Suprapubic skin (tissue), 4 donors: ENCODE measurements at regions not wholly inside any gene's neighbourhood (a gene's known extent, or its start where the extent isn't known, plus 50 kb on each side); places are given as distances from the start of the nearest gene placed in this dataset.

Experiments
- DNase-seq, 2 donors: peaks; one replicate each; pipeline ENCODE4 v3.0.0-alpha.2; 2019; ENCODE audit warnings: low spot score in 2 of 2
- H3K27ac ChIP-seq: fragments of 200-600 bp; sonication (generic); one replicate; pipeline ENCODE4 v1.5.1; 2019
- H3K27me3 ChIP-seq: fragments of 200-600 bp; sonication (generic); one replicate; pipeline ENCODE4 v1.5.1; 2019
- H3K36me3 ChIP-seq: fragments of 200-600 bp; sonication (generic); one replicate; pipeline ENCODE4 v1.5.1; 2019
- H3K4me1 ChIP-seq: fragments of 200-600 bp; sonication (generic); one replicate; pipeline ENCODE4 v1.5.1; 2019
- H3K4me3 ChIP-seq: fragments of 200-600 bp; sonication (generic); one replicate; pipeline ENCODE4 v1.5.1; 2019; ENCODE audit warnings: mild to moderate bottlenecking
- H3K9me3 ChIP-seq: fragments of 200-600 bp; sonication (generic); one replicate; pipeline ENCODE4 v1.5.1; 2019
- EP300 ChIP-seq: sonication (generic); formaldehyde crosslinking; IDR thresholded peaks from one replicate; pipeline ENCODE4 v1.6.1; 2017; ENCODE audit warnings: antibody characterized with exemption
- POLR2A ChIP-seq, 2 donors: fragments of 450-650 bp; IDR thresholded peaks; one replicate each; pipeline ENCODE4 v1.6.1; 2017; ENCODE audit warnings: antibody characterized with exemption in 2 of 2, mild to moderate bottlenecking in 2 of 2, moderate library complexity in 2 of 2
- POLR2AphosphoS5 ChIP-seq, 3 donors: sonication (generic); formaldehyde crosslinking; IDR thresholded peaks; one replicate each; pipeline ENCODE4 v1.6.1; 2017; ENCODE audit warnings: antibody characterized with exemption in 3 of 3
- WGBS: methylation state at CpG from one replicate; pipeline ENCODE4 v1.1.5; 2018; 5-methylcytosine and 5-hydroxymethylcytosine counted together
- TF ChIP-seq, protein P1 (sequence below), 2 donors: fragments of 200-600 bp in 1 of 2; fragments of 450-650 bp in 1 of 2; sonication (generic) in 1 of 2; IDR thresholded peaks; one replicate each; pipeline ENCODE4 v1.5.1; 2016 to 2019; ENCODE audit warnings: antibody characterized with exemption in 2 of 2, mild to moderate bottlenecking in 1 of 2, moderate library complexity in 1 of 2

DNA sequence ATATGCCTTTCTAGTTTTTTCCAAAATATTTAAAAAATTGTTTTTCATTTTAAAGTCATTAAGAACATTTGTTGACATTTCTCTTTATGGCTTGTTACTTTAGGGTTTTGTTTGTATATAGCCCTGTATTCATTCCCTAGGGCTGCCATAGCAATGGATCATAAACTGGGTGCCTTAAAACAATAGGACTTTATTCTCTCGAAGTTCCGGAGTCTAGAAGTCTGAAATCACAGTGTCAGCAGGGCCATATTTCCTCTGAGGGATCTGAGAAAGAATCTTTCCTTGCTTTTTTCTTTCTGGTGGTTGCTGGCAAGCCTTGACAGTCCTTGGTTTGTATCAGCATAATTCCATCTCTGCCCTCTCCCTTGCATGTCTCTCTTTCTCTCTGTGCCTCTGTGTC is 63.4 kb upstream of the CADPS start:
- Histone ChIP-seq H3K27me3 (no peaks in the 10 kb centered on the region), H3K27ac (no peak overlapping the region), H3K4me3 (no peak overlapping the region), H3K36me3 (no peaks in the 10 kb centered on the region), H3K4me1 (no peaks in the 10 kb centered on the region), H3K9me3 (no peaks in the 10 kb centered on the region)
- TF ChIP-seq EP300, result no peak
- TF ChIP-seq, protein P1, sequence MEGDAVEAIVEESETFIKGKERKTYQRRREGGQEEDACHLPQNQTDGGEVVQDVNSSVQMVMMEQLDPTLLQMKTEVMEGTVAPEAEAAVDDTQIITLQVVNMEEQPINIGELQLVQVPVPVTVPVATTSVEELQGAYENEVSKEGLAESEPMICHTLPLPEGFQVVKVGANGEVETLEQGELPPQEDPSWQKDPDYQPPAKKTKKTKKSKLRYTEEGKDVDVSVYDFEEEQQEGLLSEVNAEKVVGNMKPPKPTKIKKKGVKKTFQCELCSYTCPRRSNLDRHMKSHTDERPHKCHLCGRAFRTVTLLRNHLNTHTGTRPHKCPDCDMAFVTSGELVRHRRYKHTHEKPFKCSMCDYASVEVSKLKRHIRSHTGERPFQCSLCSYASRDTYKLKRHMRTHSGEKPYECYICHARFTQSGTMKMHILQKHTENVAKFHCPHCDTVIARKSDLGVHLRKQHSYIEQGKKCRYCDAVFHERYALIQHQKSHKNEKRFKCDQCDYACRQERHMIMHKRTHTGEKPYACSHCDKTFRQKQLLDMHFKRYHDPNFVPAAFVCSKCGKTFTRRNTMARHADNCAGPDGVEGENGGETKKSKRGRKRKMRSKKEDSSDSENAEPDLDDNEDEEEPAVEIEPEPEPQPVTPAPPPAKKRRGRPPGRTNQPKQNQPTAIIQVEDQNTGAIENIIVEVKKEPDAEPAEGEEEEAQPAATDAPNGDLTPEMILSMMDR (IDR thresholded peaks at IDR 0.05), result no peak
- TF ChIP-seq POLR2AphosphoS5 (IDR thresholded peaks at IDR 0.05), result no peak
- TF ChIP-seq POLR2A (IDR thresholded peaks at IDR 0.05), result no peak
- DNase-seq, result no peak
- 79% methylated on average over 2 of the region's 2 CpGs for WGBS

DNA sequence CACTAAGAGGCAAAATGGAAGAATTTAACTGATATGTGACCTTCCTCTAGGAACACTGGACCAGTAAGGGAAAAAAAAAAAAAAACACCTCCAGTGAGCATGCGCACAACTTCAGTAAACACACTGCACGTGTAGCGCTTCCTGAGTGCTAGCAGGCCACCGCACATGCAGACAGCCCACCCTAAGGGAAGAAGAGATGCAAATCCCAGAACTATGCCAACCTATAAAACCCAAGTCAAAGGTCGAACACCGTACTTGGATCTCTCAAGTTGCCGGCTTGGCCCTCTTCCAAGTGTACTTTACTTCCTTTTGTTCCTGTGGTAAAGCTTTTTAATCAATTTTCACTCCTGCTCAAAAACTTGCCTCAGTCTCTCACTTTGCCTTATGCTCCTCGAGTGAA is 64.5 kb upstream of the CADPS start:
- H3K27me3 ChIP-seq, result no peaks in the 10 kb centered on the region
- no peak overlapping the region for H3K27ac ChIP-seq
- no peaks in the 10 kb centered on the region for H3K9me3 ChIP-seq
- no peak overlapping the region for H3K4me3 ChIP-seq
- no peaks in the 10 kb centered on the region for H3K4me1 ChIP-seq
- WGBS, result 83% methylated on average over 8 of the region's 8 CpGs
- TF ChIP-seq POLR2A (IDR thresholded peaks at IDR 0.05) (no peak), POLR2AphosphoS5 (IDR thresholded peaks at IDR 0.05) (no peak), EP300 (no peak)
- TF ChIP-seq, protein P1 (IDR thresholded peaks at IDR 0.05), result no peak
- DNase-seq, result no peak
- H3K36me3 ChIP-seq, result no peaks in the 10 kb centered on the region

DNA sequence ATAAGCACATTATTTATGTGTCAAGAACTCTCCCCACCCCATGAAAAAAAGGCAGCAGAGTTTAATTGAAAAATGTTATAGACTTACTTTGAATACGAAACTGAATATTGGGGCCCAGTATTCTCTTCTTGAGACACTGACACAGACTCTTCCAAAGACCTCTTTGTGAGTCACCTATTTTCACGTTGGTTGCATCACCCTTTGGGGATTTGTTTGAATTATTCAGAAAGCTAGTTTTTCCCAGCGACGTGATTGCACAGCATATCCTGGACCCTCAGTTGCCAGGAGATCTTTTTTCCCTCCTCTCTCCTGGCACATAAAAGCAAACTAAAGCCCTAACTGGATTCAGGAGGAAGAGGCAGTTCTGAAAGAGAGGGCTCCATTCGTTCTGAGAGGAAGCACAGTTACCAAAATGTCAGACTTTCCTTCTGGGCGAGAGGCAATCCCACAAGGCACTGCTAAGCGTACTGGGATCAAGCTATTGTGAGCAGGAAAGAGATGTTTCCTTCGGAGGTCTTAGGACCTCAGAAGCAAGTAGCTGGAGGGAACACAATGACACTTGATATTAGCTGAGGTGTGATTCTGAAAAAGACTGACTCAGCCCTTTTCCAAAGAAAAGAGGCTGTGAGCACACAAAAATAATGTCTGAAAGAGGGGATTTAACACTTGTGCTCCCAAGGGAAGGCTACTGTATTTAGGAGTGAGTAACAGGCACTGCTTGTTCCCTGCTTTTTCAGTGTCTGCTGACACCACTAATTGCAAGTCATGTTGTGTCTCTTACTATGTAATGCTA is 65.8 kb upstream of the CADPS start:
- Histone ChIP-seq H3K4me3 (no peak overlapping the region), H3K27ac (no peak overlapping the region), H3K4me1 (no peaks in the 10 kb centered on the region), H3K9me3 (no peaks in the 10 kb centered on the region), H3K27me3 (no peaks in the 10 kb centered on the region), H3K36me3 (no peaks in the 10 kb centered on the region)
- no peak for DNase-seq
- TF ChIP-seq POLR2A (IDR thresholded peaks at IDR 0.05), result no peak
- TF ChIP-seq, protein P1 (IDR thresholded peaks at IDR 0.05), result no peak
- TF ChIP-seq EP300, result no peak
- no peak for TF ChIP-seq POLR2AphosphoS5 (IDR thresholded peaks at IDR 0.05)
- 64% methylated on average over 8 of the region's 8 CpGs for WGBS

DNA sequence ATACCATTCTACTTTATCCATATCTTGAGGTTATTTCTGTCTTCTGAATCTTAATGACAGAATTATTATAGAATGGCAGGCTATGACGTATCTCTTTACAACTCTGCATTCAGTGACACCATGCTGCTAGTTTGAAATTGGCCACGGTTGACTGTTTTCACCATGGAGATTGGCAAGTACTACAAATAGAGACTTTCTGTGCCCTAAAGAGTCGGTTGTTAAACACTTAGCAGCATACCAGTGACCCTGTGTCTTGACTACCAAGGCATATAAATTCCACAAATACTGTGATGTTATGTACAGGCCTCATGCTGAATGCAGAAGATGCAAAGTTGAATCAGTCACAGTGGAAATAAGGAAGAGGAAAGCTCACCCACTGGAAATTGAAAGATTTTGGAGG is 67.0 kb upstream of the CADPS start:
- 40% methylated on average over 3 of the region's 3 CpGs for WGBS
- Histone ChIP-seq H3K9me3 (no peaks in the 10 kb centered on the region), H3K4me1 (no peaks in the 10 kb centered on the region), H3K36me3 (no peaks in the 10 kb centered on the region), H3K27me3 (no peaks in the 10 kb centered on the region), H3K4me3 (no peak overlapping the region), H3K27ac (no peak overlapping the region)
- no peak for DNase-seq
- TF ChIP-seq EP300 (no peak), POLR2AphosphoS5 (IDR thresholded peaks at IDR 0.05) (no peak)

DNA sequence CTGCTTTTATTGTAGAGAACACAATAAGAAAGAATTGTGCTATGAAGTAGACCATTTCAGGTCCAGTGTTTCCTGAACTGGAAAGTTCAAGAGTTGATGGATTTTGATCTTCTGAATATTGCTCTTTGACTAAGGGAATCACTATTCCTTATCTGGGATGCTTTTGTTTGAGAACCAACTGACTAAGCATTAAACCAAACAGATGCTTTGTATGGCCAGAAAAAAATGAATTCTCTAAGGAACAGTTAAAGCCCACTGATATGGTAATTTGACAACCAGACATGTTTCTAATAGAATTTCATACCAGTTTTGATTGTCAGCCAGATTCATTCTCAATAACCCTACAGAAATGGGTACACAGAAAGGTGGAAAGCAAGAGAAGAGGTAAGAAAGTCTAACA is 67.5 kb upstream of the CADPS start:
- no peak for DNase-seq
- Histone ChIP-seq H3K9me3 (no peaks in the 10 kb centered on the region), H3K27me3 (no peaks in the 10 kb centered on the region)

More for the DNA sequence above, 67.5 kb upstream of the CADPS start:
- no peak overlapping the region for H3K4me3 ChIP-seq
- H3K36me3 ChIP-seq, result no peaks in the 10 kb centered on the region
- H3K27ac ChIP-seq, result no peak overlapping the region
- no peak for TF ChIP-seq EP300
- no peak for TF ChIP-seq POLR2A (IDR thresholded peaks at IDR 0.05)
- TF ChIP-seq, protein P1 (IDR thresholded peaks at IDR 0.05), result no peak
- TF ChIP-seq POLR2AphosphoS5 (IDR thresholded peaks at IDR 0.05), result no peak
- no peaks in the 10 kb centered on the region for H3K4me1 ChIP-seq
